Stimulated activated CD4-positive, alpha-beta T cell treated with anti-CD3 and anti-CD28 coated beads, Interleukin-2, amount 100 ng/mL, for 48 hours (primary cell): ENCODE measurements at regions not wholly inside any gene's neighbourhood (a gene's known extent, or its start where the extent isn't known, plus 50 kb on each side); places are given as distances from the start of the nearest gene placed in this dataset.

ENCODE experiments used
- DNase-seq, 2 donors: peaks; one replicate each; pipeline ENCODE4 v3.0.0-alpha.2; 2020

DNA sequence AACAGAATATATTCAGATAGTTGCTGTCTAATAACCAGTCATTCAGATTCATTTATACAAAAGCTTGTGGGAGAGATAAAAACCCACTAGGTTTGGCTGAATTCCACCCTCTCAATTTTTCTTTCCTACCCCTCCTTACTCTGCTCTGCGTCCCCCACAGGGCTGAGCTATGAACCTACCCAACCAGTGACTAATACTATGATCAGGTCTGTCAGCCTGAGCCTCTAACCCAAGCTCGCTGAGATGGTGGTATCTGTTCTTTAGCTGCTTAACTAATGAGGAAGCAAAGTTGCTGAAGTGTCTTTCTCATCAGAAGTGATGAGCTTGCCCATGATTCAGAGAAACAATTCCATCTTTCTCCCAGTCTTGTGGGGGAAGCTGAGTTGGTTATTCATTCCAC, 248.7 kb upstream of the GPR26 start:
- DNase-seq: no peak

DNA sequence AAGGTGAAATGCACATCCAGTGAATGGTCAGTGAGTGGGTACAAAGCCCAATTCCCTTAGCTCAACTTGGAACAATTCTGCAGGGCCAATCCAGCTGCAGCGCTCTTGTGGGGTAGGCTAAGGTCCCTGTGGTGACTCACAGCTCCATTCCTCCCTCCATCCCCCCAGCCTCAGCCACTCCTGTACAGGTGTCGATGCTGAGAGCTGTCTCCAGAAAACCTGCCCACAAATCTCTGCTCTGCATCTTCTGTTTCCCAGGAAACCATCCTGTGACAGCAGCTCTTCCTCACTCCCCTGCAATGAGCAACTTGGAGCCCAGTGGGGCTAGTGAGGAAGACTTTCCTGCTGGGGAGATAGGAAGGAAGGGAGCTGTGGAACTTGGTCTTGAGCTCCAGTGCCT, 244.7 kb upstream of the GPR26 start:
- no peak for DNase-seq

DNA sequence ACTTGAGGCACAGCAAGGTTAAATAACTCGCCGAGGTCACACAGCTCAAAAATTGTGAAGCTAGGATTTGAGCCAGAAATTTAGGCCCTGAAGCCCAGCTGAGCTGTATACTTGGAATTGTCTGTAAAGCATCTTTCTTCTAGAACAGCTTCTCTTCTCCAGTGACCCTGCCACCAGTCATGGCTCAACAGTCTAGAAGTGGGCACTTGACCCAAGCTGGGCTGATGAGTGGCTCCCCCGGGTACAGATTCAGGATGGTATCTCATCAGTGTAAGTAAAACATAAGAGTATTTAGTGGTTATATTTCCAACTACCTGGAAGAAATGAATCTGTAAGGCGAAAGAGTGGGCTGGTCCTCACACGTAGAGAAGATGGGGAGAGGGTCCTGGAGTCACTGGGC, 243.9 kb upstream of the GPR26 start:
- DNase-seq: no peak

- no peak for DNase-seq
Measured at GRCh38 chr10:123424537-123424936, 241.6 kb upstream of the GPR26 start.

DNA sequence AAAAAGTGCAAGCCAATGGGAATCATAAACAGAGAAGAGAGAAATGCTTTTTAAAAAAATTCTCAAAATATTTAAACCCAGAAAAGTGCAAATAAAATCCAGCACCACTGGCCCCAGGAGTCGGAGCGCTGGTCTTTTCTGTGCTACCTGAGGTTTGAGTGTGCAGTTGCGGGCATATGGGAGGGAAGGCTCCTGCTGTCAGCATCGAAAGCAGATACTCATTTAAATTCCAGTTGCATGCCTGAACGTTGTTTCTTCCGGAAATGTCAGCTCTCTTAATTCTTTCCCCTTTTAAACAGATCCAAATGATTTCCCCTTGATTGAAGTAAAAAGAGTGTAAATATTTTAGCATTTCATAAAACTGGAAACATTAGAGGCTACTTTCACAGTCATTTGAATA, 240.5 kb upstream of the GPR26 start:
- no peak for DNase-seq

- no peak for DNase-seq
Measured at GRCh38 chr10:123427165-123427786, 238.9 kb upstream of the GPR26 start.

- DNase-seq: no peak
Measured at GRCh38 chr10:123428391-123428790, 237.8 kb upstream of the GPR26 start.

- no peak for DNase-seq
Measured at GRCh38 chr10:123429706-123430221, 236.4 kb upstream of the GPR26 start.

GRCh38 chr10:123433539-123433938, 232.6 kb upstream of the GPR26 start:
- DNase-seq: no peak

DNA sequence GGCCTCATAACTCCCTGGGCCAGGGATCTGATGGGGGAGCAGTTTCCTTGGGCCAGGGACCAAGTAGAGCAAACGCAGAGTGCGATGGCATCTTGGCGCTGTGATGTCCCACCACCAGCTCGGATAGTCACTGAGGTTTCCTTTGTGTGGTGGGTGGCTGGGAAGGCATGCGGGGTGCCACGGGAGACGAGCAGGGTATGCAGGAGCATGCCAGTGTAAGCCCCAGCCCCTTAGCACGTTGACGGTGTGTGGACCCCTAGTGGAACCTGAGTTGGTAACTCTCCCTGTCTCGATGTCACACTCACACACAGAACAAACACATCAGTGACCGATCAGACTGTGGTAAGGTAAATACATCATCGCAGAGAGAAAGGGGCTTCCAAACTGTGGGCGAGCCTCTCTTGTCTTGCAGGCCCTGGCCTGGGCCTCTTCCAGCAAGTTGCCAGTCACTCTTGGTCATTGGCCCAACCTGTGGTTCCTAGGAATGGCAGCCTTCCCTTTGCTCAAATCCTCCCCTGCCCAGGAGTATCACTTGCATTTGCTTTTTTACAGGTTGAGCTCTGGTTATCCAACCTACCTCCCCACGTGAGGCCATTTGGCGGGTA, 231.6 kb upstream of the GPR26 start:
- DNase-seq: no peak

GRCh38 chr10:123442901-123443300, 223.3 kb upstream of the GPR26 start:
- DNase-seq: no peak

GRCh38 chr10:123443924-123444323, 222.2 kb upstream of the GPR26 start:
- no peak for DNase-seq

- no peak for DNase-seq
Measured at GRCh38 chr10:123445261-123445775, 220.8 kb upstream of the GPR26 start.

GRCh38 chr10:123446449-123447156, 219.6 kb upstream of the GPR26 start:
- DNase-seq: no peak

- DNase-seq: no peak
Measured at GRCh38 chr10:123449234-123449962, 216.8 kb upstream of the GPR26 start.

- DNase-seq: no peak
Measured at GRCh38 chr10:123450956-123451605, 215.1 kb upstream of the GPR26 start.

GRCh38 chr10:123451618-123452245, 214.4 kb upstream of the GPR26 start:
- DNase-seq: no peak

DNA sequence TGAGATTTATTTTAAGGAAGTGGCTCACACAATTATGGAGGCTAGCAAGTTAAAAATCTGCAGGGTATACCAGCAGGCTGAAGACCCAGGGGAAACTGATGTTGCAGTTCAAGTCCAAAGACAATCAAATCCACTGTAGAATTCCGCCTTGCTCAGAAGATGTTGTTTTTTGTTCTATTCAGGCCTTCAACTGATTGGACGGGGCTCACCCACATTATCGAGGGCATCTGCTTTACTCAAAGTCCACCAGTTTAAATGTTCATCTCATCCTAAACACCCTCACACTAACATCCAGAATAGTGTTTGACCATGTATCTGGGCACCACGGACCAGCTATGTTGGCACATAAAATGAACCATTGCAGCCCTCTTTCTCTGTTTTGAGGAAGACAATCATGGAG, 211.2 kb upstream of the GPR26 start:
- no peak for DNase-seq

DNA sequence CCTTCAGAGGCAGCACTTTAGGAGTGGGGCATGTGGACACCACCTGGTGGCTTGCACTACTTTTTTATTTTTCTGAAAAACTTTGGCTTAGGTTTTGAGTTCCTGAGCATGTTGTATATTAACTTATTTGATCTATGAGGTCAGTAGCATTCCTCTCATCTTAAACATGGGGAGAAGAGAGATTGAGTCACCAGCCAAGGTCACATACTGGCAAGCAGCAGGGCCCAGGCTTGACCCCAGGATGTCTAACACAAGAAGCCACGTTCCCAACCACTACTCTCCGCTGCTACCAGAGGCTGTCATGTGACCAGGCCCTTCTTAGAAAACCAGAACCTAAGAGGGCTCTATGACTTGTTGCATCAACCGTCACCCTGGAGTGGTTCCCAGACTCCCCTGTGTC, 210.3 kb upstream of the GPR26 start:
- DNase-seq: no peak

DNA sequence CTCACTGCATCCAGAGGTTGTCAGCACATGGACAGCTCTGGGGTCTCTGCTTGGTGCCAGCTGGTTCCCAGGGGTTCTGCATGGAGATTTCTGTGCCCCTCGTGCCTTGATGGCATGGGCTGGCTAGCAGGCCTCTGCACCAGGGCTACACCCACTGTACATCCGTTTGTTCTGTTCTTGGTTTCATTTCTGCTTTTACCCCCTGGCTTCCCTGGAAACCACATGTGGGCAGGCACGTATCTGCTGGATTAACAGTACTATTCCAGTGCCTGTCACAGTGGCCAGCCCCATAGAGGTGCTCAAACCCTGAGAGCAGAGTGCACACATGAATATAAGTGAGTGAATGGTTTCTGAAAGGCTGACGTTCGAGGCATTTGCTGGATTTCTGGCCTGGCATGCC, 207.2 kb upstream of the GPR26 start:
- DNase-seq: no peak

DNA sequence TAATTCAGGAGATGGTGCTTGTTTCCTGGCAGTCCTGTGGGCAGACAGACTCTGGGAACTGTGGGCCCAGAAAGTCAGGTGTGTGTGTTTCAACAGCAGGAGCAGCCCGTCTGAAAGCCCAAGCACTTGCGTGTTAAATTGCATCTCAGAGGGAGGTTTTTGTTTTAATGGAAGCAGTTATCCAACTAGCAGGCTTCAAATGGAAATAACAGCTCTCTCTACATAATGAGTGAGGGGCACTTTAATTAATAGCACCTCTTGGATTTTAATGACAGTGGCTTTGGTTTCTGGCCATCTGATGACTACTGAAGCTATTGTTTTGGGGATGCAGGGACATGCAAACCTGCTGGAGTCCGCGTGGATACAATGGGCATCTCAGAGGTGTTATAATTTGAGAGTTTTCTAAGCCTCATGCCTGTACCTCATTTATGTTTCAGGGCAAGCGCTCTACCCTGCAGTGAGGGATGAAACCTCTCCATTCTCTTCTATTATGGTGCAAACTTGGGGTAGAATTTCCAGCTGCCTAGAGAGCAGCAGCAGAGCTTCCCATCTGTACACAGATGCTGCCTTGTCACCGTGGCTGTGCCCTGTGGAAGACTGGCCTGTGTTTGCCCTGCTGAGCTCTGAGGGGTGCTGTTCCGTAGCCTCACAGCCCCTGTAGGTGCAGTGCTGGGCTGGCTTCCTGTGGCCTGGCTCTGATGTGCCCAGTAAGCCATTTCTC, 206.6 kb upstream of the GPR26 start:
- no peak for DNase-seq

- DNase-seq: no peak
Measured at GRCh38 chr10:123462246-123462645, 203.9 kb upstream of the GPR26 start.
